ENCODE measurements at regions not wholly inside any gene's neighbourhood (a gene's known extent, or its start where the extent isn't known, plus 50 kb on each side); places are given as distances from the start of the nearest gene placed in this dataset.

GRCh38 chr11:45085646-45086501 lies 60.6 kb upstream of the PRDM11 start:
- H3K9me3 ChIP-seq (ENCODE audit: control insufficient read depth, low read depth, low read length): no peaks in the 10 kb centered on the region
- H3K4me1 ChIP-seq (ENCODE audit: control insufficient read depth, extremely low read depth, insufficient read depth, low read length): peaks cover 30% of the 10 kb centered on the region
- FAIRE-seq (no peak), DNase-seq (ENCODE audit: low read depth, low spot score) (no peak)
- H3K9me1 ChIP-seq (ENCODE audit: control insufficient read depth, extremely low read depth, insufficient read depth, low read length): no peaks in the 10 kb centered on the region
- no peak overlapping the region for H3K27ac ChIP-seq (ENCODE audit: control insufficient read depth, insufficient read depth, low read length)
- H3K4me3 ChIP-seq (ENCODE audit: control insufficient read depth in 2 of 3, extremely low read depth in 1 of 3, insufficient read depth in 2 of 3, low read depth in 1 of 3, low read length in 3 of 3): no peak overlapping the region
- no peak overlapping the region for H2AFZ ChIP-seq (ENCODE audit: control insufficient read depth, low read length)
- H3K4me2 ChIP-seq (ENCODE audit: control insufficient read depth, extremely low read depth, insufficient read depth, low read depth, low read length): no peak overlapping the region
- H3K36me3 ChIP-seq (ENCODE audit: control insufficient read depth in 2 of 2, extremely low read depth in 1 of 2, insufficient read depth in 2 of 2, low read length in 2 of 2): no peaks in the 10 kb centered on the region
- dilution Hi-C loops (cut with MboI; ENCODE audit: extremely low pct_ligation_motif_present, low sequenced_read_pairs): no loop called here
- TF ChIP-seq EZH2 (IDR thresholded peaks at IDR 0.05; ENCODE audit: low read length) (no peak), CTCF (optimal IDR thresholded peaks at IDR 0.05 in 1 of 3, IDR thresholded peaks at IDR 0.05 in 1 of 3, conservative IDR thresholded peaks at IDR 0.05 in 1 of 3; ENCODE audit: extremely low read depth in 1 of 3, insufficient read depth in 2 of 3, low read length in 3 of 3) (no peak)
- H3K79me2 ChIP-seq (ENCODE audit: control insufficient read depth, insufficient read depth, low read length): no peaks in the 10 kb centered on the region
- H3K27me3 ChIP-seq (ENCODE audit: control insufficient read depth, extremely low read depth, insufficient read depth, low read length): no peaks in the 10 kb centered on the region
- H4K20me1 ChIP-seq (ENCODE audit: control insufficient read depth, extremely low read depth, insufficient read depth, low read length): no peaks in the 10 kb centered on the region
- no peak overlapping the region for H3K9ac ChIP-seq (ENCODE audit: control insufficient read depth, extremely low read depth, insufficient read depth, low read length)

GRCh38 chr11:45086526-45086925 lies 59.9 kb upstream of the PRDM11 start:
- DNase-seq (ENCODE audit: low read depth, low spot score) (no peak), FAIRE-seq (no peak)
- Histone ChIP-seq H2AFZ (ENCODE audit: control insufficient read depth, low read length) (no peak overlapping the region), H3K4me2 (ENCODE audit: control insufficient read depth, extremely low read depth, insufficient read depth, low read depth, low read length) (no peak overlapping the region), H3K9ac (ENCODE audit: control insufficient read depth, extremely low read depth, insufficient read depth, low read length) (no peak overlapping the region), H3K4me3 (ENCODE audit: control insufficient read depth in 2 of 3, extremely low read depth in 1 of 3, insufficient read depth in 2 of 3, low read depth in 1 of 3, low read length in 3 of 3) (no peak overlapping the region), H3K27me3 (ENCODE audit: control insufficient read depth, extremely low read depth, insufficient read depth, low read length) (no peaks in the 10 kb centered on the region), H4K20me1 (ENCODE audit: control insufficient read depth, extremely low read depth, insufficient read depth, low read length) (no peaks in the 10 kb centered on the region), H3K27ac (ENCODE audit: control insufficient read depth, insufficient read depth, low read length) (no peak overlapping the region), H3K9me1 (ENCODE audit: control insufficient read depth, extremely low read depth, insufficient read depth, low read length) (no peaks in the 10 kb centered on the region), H3K79me2 (ENCODE audit: control insufficient read depth, insufficient read depth, low read length) (no peaks in the 10 kb centered on the region), H3K4me1 (ENCODE audit: control insufficient read depth, extremely low read depth, insufficient read depth, low read length) (peaks cover 29% of the 10 kb centered on the region), H3K36me3 (ENCODE audit: control insufficient read depth in 2 of 2, extremely low read depth in 1 of 2, insufficient read depth in 2 of 2, low read length in 2 of 2) (no peaks in the 10 kb centered on the region), H3K9me3 (ENCODE audit: control insufficient read depth, low read depth, low read length) (no peaks in the 10 kb centered on the region)
- dilution Hi-C loops (cut with MboI; ENCODE audit: extremely low pct_ligation_motif_present, low sequenced_read_pairs): no loop called here
- TF ChIP-seq EZH2 (IDR thresholded peaks at IDR 0.05; ENCODE audit: low read length) (no peak), CTCF (optimal IDR thresholded peaks at IDR 0.05 in 1 of 3, IDR thresholded peaks at IDR 0.05 in 1 of 3, conservative IDR thresholded peaks at IDR 0.05 in 1 of 3; ENCODE audit: extremely low read depth in 1 of 3, insufficient read depth in 2 of 3, low read length in 3 of 3) (no peak)
